NCI-H2029 treated with DMSO at 0.1 percent for 48 hours (cell line): ENCODE measurements at regions not wholly inside any gene's neighbourhood (a gene's known extent, or its start where the extent isn't known, plus 50 kb on each side); places are given as distances from the start of the nearest gene placed in this dataset.

Source experiments
- DNase-seq: peaks from one replicate; lab custom pipeline; 2025; lab: John Stamatoyannopoulos, UW

DNA sequence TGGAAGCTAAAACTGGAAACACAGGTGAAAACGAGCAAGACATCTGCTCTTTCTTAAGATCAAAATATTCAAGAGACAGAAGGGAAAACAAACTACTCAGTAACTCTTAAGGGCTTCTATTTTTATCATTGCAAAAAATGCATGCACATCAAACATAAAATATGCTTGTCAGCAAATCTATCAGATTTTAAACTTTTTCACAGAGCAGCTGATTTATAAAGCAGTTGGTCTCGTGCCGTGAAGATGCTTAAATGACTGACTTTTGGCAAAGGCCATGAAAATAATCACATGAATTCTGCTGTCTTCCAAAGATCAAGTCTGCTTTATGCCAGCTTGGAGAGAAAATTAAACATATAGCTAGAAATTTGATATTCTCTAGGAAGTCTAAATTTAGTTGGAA, 482.1 kb upstream of the HS3ST1 start:
- no peak for DNase-seq

DNA sequence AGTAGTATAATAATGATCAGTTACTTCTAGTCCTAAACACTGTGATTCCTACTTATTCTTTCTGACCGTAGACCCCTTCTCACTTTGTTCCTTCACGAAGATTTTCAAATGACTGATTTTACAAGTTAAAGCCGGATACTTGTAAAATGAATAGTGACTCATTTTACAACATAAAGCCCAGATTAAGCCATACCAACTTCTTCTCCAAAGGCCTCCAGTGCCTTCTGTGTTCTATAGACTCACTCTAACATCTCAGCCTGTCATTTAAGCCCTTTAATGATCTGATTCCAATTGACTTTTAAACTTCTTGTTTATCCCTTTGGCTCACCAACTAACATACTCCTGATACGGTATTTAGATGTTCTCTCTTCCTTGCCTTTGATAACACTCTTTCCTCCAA, 480.0 kb upstream of the HS3ST1 start:
- DNase-seq: no peak

DNA sequence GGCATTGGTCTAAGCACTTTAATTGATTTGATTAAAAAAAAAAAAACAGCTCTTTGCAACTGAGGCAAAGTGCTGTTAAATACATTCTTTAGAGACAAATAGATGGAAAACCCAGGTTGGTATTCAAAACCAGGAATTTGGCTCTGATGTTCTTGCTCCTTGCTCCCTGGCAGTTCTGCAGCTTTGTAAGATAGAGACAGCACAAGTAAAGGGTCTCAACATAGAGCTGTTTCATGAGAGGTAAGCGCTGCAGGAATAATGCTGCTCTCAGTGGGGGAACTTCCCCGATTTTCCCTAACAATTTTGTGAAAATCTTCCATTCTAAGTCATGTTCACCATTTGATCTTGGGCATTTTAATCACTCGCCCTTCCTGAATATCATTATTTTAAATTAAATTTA, 479.5 kb upstream of the HS3ST1 start:
- no peak for DNase-seq

GRCh38 chr4:11904846-11905739, 476.4 kb upstream of the HS3ST1 start:
- DNase-seq: no peak

GRCh38 chr4:11904117-11904535, 475.4 kb upstream of the HS3ST1 start:
- no peak for DNase-seq

DNA sequence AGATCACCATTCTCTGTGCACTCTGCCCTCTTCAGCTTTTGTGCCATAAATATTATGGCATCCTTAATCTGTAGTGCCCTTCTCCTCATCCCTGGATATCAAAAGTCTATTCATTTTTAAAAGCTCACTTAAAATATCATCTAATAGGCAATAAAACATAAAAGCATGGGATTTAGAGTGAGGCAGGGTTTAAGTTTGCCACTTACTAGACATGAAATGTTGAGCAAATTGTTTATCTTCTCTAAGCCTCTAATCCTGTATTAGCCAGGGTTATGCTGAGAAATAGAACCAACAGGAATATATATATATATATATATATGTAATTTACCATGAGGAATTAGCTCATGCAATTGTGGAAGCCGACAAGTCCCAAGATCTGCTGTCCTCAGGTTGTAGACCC, 472.4 kb upstream of the HS3ST1 start:
- no peak for DNase-seq

- DNase-seq: no peak
Observed at GRCh38 chr4:11900359-11900758, 471.7 kb upstream of the HS3ST1 start.

DNA sequence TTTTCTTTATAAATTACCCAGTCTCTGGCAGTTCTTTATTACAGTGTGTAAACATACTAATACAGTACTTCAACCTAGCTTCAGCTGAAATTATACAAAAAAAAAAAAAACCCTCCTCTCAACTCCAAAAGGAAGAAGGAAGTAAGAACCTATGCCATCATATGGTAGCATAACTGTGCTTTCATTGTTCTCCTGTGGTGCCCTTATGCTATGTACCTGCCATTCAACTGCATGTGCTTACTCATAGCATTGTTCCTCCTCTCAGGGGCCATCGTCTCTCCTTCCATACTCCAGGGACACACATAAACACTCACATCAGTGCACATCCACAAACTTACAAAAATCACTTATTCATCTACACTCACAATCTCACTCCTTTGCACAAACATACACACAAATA, 470.1 kb upstream of the HS3ST1 start:
- no peak for DNase-seq

DNA sequence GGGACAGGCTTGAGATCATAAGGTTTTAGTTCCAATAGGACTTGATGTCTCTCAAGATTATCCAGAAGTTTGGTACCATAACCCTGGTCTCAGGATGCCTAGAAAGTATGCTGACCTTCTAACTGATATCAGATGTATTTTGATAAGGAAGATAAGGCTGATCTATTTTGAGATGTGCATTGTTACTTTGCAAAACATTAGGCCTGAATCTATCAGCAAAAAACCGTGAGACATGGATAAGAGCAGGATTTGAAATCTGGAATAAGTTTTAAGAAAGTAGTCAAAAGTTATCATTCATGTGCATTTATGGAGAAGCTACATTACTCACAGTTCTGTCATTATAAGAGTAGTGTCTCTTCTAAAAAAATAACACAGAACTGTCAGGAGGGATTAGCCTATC, 467.1 kb upstream of the HS3ST1 start:
- no peak for DNase-seq

- no peak for DNase-seq
Observed at GRCh38 chr4:11894977-11895376, 466.3 kb upstream of the HS3ST1 start.

GRCh38 chr4:11894221-11894620, 465.5 kb upstream of the HS3ST1 start:
- DNase-seq: no peak

DNA sequence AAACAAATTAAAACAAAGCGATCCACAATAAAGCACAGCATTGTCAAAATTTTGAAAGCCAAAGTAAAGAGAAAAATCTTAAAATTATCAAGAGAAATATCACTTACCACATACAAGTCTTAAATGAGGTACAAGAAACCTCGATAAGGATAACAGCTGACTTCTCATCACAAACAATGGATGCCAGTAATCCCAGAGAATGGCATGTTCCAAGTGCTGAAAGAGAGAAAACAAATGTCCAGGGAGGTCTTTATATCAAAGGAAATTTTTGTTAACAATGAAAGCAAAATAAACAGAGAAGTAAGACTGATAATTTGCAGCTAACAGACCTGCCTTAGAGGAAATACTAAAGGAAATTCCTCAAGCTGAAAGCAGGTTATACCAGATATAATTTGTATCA, 460.4 kb upstream of the HS3ST1 start:
- no peak for DNase-seq

- DNase-seq: no peak
Observed at GRCh38 chr4:11881947-11882346, 453.3 kb upstream of the HS3ST1 start.

- DNase-seq: no peak
Observed at GRCh38 chr4:11881364-11881763, 452.7 kb upstream of the HS3ST1 start.

DNA sequence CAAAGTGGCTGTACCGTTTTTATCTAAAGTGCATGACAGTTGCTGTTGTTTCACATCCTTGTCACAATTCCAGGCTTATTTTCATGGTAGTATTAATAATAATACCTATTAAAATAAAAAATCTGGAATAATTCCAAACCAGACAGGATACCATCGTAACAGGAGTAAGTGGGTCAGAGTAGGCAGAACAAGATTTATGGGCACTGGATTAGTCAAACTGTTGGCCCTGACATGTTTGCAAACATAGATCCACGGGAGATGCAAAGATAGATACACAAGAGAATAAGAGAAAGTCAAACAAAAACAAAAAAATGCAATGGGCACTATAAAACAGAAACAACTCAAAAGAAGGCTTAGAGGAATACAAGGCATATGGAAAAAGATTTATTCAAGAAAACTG, 449.5 kb upstream of the HS3ST1 start:
- DNase-seq: no peak

- DNase-seq: no peak
Observed at GRCh38 chr4:11876104-11876503, 447.4 kb upstream of the HS3ST1 start.

GRCh38 chr4:11869191-11869870, 440.6 kb upstream of the HS3ST1 start:
- DNase-seq: no peak

GRCh38 chr4:11866391-11866790, 437.7 kb upstream of the HS3ST1 start:
- peak; percentile 6 for DNase-seq

GRCh38 chr4:11860996-11861395, 432.3 kb upstream of the HS3ST1 start:
- no peak for DNase-seq

DNA sequence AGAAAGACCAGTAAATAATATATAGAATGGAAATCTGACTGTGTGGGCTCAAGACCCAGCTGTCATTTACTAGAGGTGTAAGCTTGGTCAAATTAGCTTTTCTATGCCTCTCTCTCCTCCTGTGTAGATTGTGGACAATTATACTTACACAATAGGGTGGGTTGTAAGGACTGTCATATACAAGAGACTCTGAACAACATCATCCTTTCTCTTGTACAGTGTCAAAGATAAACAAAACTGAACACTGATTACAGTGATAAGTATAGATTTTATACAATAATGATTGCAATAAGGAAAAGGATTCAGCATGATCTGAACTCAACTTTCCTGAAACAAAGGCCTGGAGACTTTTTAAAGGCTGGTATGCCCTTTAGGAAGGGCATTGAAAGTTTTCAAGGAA, 429.2 kb upstream of the HS3ST1 start:
- DNase-seq: no peak

- no peak for DNase-seq
Observed at GRCh38 chr4:11847167-11847566, 418.5 kb upstream of the HS3ST1 start.

DNA sequence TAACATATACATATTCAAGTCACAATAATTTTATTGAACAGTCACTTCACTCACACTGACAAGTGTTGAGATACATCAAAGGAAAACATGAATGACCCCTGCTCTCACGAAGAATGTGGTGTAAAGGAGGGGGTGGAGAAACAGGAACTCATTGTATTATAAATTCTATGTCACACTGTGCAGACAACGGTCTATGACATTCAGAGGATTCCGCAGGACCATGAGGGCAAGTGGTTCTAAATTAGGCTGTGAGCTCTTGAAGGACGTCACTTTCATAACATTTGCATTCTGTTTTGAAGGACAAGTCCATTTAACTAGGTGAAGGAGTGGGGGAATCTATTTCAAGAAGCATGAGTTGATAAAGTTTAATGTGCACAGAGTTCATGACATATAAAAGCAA, 415.2 kb upstream of the HS3ST1 start:
- no peak for DNase-seq

DNA sequence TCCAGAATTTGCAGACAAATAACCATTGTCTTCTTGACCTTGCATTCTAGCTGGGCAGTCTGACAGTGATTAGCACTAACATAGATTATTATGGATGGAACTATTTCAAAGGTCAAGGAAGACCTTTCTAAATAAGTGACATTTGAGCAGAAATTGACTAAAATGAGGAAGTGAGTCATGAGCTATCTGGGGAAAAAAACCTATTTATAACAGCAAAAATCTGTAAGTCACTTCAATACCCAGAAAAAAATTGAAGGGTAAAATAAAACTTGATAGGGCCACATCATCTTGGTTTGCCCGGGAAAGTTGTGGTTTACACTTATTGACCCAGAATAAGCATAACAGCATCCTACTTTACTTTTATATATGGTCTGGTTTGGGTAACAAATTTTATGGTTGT, 414.6 kb upstream of the HS3ST1 start:
- DNase-seq: no peak
